GF-D8 (cell line): ENCODE measurements at regions not wholly inside any gene's neighbourhood (a gene's known extent, or its start where the extent isn't known, plus 50 kb on each side); places are given as distances from the start of the nearest gene placed in this dataset.
"Not testable (repeated sequence)": the region's sequence is repeated elsewhere in the genome, so short reads cannot be mapped to it uniquely, and the experiment has no call there.

Source experiments
- DNase-seq: peaks from one replicate; lab custom pipeline; 2025; lab: John Stamatoyannopoulos, UW

GRCh38 chr6:147974376-147974775, 368.3 kb upstream of the SASH1 start:
- no peak for DNase-seq

DNA sequence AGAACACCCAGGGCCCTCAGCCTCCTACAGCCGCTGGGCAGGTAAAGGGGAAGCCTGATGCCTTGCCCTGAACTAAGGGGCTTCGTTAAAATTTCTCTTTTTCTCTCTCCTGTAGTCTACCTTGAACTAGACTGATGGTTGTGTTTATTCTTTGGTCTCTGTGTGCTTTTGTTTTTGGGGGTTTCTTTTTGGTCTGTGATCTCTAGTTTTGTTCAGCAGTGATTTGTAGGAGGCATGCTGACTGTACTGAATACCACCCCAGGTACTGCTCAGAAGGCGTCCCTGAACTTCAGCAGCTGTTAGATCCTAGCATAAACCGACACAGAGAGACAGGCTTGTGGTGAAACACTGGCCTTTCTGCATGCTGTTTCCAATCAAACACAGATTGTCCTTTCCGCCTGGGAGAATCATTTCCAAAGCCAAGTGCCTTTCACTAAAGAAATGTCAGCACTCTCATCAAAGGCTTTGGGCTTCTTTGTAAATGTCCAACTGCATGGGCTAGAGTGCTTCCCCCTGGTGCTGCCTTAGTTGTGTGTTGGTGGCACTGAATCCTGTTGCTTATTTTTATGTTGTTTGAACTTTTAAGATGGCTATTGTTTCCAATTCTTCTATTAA, 364.7 kb upstream of the SASH1 start:
- DNase-seq, result no peak

DNA sequence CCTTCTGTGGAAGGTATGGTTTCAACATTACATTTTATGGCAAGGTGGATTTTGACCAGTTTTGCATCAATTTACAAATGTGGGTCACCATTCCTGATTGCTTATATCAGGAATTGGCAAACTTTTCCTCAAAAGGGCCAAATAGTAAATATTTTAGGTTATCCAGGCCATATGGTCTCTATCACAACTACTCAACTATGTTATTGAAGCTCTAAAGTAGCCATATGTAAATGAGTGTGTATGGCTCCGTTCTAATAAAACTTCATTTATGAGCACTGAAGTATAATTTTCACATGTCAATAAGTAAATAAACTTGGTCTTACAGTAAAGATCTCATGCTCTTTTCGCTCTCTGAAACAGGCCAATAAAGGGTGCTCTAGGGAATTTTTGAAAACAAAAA, 362.7 kb upstream of the SASH1 start:
- no peak for DNase-seq

GRCh38 chr6:147983581-147984366, 358.9 kb upstream of the SASH1 start:
- DNase-seq, result no peak

DNA sequence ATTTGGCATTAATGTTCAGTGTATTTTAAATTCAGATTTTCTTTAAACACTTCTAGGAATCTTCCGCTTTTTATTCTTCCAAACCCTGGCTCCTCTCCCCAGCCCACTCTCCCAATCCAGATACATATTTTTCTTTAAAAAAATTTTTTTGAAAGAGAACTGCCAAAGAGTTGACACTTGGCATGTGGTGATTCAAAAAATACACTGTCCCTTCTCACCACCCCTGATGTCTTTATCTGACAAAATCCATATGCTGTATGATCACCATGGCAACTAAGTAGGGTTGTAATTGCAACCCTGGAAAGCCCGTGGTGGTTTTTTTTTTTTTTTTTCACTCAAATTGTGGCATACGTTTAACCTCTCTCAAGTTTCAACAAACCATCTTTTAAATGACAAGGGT, 355.8 kb upstream of the SASH1 start:
- DNase-seq, result no peak

- no peak for DNase-seq
Measured at GRCh38 chr6:147990159-147990558, 352.5 kb upstream of the SASH1 start.

- DNase-seq, result no peak
Measured at GRCh38 chr6:147991961-147992360, 350.7 kb upstream of the SASH1 start.

- DNase-seq, result no peak
Measured at GRCh38 chr6:147999001-147999540, 343.6 kb upstream of the SASH1 start.

GRCh38 chr6:148001844-148002642, 340.6 kb upstream of the SASH1 start:
- DNase-seq, result no peak

DNA sequence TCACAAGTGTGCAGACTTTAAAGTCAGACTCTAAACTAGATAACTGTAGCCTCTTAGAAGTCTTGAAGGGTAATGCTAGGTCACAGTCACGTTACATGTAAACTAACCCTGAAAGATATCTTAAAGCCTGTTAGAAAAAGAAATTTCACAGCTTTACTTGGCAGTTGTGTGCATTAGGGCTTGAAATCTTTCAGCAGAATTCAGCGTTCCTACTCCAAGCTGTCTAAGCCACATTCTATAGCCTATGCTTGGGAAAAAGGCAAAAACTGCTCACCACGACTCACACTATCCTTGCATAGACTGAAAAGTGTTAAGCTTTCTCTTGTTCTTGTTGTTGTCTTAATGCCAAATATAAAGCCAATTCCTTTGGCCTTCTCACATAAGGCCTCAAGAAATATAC, 338.0 kb upstream of the SASH1 start:
- DNase-seq, result no peak

- DNase-seq, result no peak
Measured at GRCh38 chr6:148005806-148006205, 336.8 kb upstream of the SASH1 start.

DNA sequence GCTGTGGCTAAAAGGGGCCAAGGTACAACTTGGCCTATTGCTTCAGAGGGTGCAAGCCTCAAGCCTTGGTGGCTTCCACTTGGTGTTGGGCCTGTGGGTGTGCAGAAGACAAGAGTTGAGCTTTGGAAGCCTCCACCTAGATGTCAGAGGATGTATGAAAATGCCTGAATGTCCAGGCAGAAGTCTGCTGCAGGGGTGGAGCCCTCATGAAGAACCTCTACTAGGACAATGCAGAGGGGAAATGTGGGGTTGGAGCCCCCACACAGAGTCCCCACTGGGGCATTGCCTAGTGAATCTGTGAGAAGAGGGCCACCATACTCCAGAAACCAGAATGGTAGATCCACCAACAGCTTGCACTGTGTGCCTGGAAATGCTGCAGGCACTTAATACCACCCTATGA, 332.1 kb upstream of the SASH1 start:
- DNase-seq, result not testable (repeated sequence)

DNA sequence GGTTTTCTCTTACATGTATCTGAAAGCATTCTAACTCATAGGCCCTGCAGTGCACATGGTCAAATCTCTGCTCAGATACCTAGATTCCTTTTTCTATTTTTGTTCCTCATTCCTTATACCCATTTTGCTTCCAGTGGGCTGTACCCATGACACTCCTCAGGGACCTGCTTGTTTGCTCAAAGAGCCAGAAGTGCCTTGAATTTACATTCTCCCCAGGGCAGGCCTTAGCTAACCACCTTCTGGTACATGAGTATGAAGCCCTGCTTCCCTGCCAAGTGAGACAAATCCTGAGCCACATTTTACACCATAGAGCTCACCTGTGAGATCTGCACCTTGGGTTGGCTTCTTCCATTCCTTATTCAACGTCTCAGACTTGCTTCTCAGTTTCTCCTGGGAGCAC, 326.6 kb upstream of the SASH1 start:
- no peak for DNase-seq

DNA sequence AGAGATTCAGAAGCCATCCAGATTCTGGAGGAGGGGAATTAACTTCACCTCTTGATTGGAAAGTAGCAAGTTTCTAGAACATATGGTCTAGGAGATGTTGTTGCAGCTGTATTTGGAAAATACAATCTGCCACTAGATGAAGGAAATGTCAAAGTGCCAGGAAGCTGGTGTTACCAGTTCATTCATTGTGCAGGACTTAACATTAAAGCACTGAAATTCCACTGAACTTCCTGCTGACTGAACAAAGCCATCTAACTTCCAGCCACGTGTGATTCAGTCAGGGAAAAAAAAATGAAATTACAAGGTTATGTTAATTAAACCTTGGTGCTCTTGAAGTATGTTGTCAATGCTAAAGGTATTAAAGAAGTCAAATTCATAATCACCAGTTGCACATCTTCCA, 321.5 kb upstream of the SASH1 start:
- no peak for DNase-seq

DNA sequence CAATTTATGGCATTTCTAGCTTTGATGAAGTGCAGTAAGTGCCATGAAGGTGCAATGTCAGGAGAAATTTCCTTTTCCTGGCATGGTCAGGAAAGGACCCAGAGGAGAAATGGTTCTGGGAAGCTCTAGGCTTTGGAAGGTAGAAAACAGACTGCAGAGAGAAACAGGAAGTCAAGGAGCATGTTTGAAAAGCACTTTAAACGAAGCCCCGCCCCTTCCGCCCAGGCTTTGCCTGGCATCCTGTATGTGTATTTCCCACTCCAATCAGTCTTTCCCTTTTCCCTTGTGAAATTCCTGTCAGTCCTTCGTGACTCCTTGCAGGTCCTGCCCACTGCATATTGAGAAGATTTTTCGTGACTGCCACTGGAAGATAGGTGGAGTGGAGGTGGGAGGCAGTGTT, 320.9 kb upstream of the SASH1 start:
- DNase-seq, result no peak

GRCh38 chr6:148022279-148022678, 320.4 kb upstream of the SASH1 start:
- not testable (repeated sequence) for DNase-seq

DNA sequence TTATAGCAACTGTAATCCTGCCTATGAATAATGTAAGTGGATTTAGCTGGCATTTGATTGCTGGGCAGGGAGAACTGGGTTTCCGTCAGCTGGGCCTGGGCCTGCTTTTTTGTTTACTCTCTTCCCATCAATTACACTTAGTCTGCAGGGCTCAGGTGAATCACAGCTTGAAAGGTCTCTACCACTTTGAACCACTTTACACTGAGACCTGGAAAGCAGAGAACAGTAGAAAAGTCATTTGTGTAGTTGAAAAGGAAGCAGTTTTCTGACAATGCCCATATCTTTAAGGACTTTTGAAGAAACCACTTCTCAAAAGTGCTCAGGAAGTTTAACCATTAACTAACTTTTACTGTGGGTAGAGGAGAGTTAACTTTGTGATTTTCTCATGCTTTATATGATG, 315.4 kb upstream of the SASH1 start:
- DNase-seq, result no peak

GRCh38 chr6:148035806-148036390, 306.7 kb upstream of the SASH1 start:
- DNase-seq, result no peak

DNA sequence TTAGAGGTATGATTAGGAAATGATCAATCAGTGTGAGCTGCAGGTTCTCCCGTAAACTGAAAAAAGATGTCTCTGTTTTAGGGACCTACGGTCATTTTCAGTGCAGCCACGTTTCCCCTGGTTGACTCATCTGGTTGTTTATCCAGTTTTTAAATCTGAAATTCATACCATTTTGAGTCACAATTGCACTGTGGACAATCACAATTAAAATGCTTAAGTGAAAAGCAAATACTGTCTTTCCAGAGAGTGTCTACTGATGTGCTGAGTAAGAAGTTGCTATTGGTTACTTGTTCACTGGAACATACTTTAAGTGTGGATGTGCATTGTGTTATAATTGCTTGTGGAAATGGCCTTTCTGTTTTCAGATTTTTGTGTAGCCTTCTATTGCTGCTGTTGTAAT, 305.1 kb upstream of the SASH1 start:
- no peak for DNase-seq

DNA sequence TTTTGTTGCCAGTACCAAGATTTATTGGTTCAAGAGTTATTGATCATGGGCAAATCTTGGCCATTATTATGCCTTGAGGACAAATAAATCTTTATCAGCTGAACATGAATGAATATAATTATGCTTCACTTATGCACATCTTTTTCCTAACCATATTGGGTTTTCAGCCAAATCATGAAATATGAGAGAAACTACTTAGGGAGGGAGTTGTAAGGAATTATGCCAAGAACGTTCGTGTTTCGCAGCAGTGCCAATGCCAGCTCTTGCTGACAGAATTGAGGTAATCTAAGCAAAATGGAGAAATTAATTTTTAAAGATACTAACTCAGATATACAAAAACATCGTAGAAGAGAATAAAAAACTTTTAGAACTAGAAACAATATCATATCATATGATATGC, 301.1 kb upstream of the SASH1 start:
- DNase-seq, result no peak

- no peak for DNase-seq
Measured at GRCh38 chr6:148042536-148042935, 300.1 kb upstream of the SASH1 start.

DNA sequence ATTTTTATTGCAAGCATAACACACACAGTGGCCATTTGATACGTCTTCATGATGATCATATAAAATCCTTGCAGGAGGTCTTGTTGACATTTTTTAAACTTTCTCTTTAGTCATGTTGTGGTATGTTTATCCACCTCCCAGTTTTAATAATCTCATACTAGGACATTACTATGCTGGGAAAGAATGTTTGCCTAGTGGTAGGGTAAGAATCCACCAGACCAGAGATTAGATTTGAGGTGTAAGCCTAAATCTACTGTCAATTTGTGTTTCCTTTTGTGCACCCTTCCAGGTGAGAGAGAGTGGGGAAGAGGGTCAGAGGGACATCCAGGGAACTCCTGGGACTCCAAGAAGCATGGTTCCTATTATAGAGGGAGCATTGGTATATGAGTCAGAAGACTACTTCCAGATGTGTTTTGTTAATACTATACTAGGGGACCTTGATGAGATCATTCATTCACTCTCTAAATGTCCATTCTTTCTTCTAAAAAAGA, 298.3 kb upstream of the SASH1 start:
- no peak for DNase-seq
